ENCODE measurements at regions not wholly inside any gene's neighbourhood (a gene's known extent, or its start where the extent isn't known, plus 50 kb on each side); places are given as distances from the start of the nearest gene placed in this dataset.

GRCh38 chr13:64639206-64639605 is 2590.9 kb downstream of the PCDH9 start:
- DNase-seq: no peak
- TF ChIP-seq POLR2A (IDR thresholded peaks at IDR 0.05) (no peak), CTCF (IDR thresholded peaks at IDR 0.05) (no peak)
- H3K4me3 ChIP-seq: no peak overlapping the region
- H3K36me3 ChIP-seq (replicated peaks in 1 of 2): no peaks in the 10 kb centered on the region
- H3K9me3 ChIP-seq (replicated peaks in 1 of 3): no peaks in the 10 kb centered on the region
- H3K27ac ChIP-seq: no peak overlapping the region
- intact Hi-C loops (cut with DNase I): no loop called here
- WGBS, 4 donors: 73 to 90% (median 80%) methylated on average over 3 of the region's 3 CpGs
- H3K4me1 ChIP-seq (replicated peaks in 1 of 2): no peaks in the 10 kb centered on the region
- no peaks in the 10 kb centered on the region for H3K27me3 ChIP-seq

GRCh38 chr13:64633948-64634347 is 2596.2 kb downstream of the PCDH9 start:
- Histone ChIP-seq H3K27me3 (no peaks in the 10 kb centered on the region), H3K4me3 (no peak overlapping the region), H3K9me3 (replicated peaks in 1 of 3) (no peaks in the 10 kb centered on the region), H3K4me1 (replicated peaks in 1 of 2) (no peaks in the 10 kb centered on the region), H3K36me3 (replicated peaks in 1 of 2) (no peaks in the 10 kb centered on the region), H3K27ac (no peak overlapping the region)
- 48 to 79% (median 71%) methylated on average over 1 of the region's 1 CpG for WGBS, 4 donors
- TF ChIP-seq POLR2A (IDR thresholded peaks at IDR 0.05): no peak
- no peak for TF ChIP-seq CTCF (IDR thresholded peaks at IDR 0.05)
- no peak for DNase-seq
- intact Hi-C loops (cut with DNase I): no loop called here

- H3K9me3 ChIP-seq (replicated peaks in 1 of 3): no peaks in the 10 kb centered on the region
- no peak overlapping the region for H3K27ac ChIP-seq
- no peak for TF ChIP-seq CTCF (IDR thresholded peaks at IDR 0.05)
- TF ChIP-seq POLR2A (IDR thresholded peaks at IDR 0.05): no peak
- no peaks in the 10 kb centered on the region for H3K36me3 ChIP-seq (replicated peaks in 1 of 2)
- no peak overlapping the region for H3K4me3 ChIP-seq
- DNase-seq: no peak
- intact Hi-C loops (cut with DNase I): no loop called here
- 13 to 41% (median 35%) methylated on average over 1 of the region's 1 CpG for WGBS, 4 donors
- H3K27me3 ChIP-seq: no peaks in the 10 kb centered on the region
- no peaks in the 10 kb centered on the region for H3K4me1 ChIP-seq (replicated peaks in 1 of 2)
Observed at GRCh38 chr13:64627654-64628053, 2602.5 kb downstream of the PCDH9 start.

GRCh38 chr13:64626105-64626504 is 2604.0 kb downstream of the PCDH9 start:
- Histone ChIP-seq H3K27me3 (no peaks in the 10 kb centered on the region), H3K4me1 (replicated peaks in 1 of 2) (no peaks in the 10 kb centered on the region), H3K9me3 (replicated peaks in 1 of 3) (no peaks in the 10 kb centered on the region), H3K4me3 (no peak overlapping the region), H3K36me3 (replicated peaks in 1 of 2) (no peaks in the 10 kb centered on the region), H3K27ac (no peak overlapping the region)
- intact Hi-C loops (cut with DNase I): no loop called here
- DNase-seq: no peak
- WGBS, 4 donors: 69 to 85% (median 81%) methylated on average over 5 of the region's 5 CpGs
- TF ChIP-seq POLR2A (IDR thresholded peaks at IDR 0.05) (no peak), CTCF (IDR thresholded peaks at IDR 0.05) (no peak)
